Loucy (cell line): ENCODE measurements at regions not wholly inside any gene's neighbourhood (a gene's known extent, or its start where the extent isn't known, plus 50 kb on each side); places are given as distances from the start of the nearest gene placed in this dataset.

Experiments
- H2AFZ ChIP-seq: fragments of 200-600 bp; sonication (generic); 2 replicates; pipeline ENCODE4 v1.6.0; 2016; ENCODE audit warnings: antibody characterized with exemption, mild to moderate bottlenecking, low read length, moderate library complexity
- H3F3A ChIP-seq: fragments of 200-600 bp; 2 replicates; pipeline ENCODE4 v1.6.0; 2016; ENCODE audit warnings: antibody characterized with exemption, low read depth, mild to moderate bottlenecking
- H3K27me3 ChIP-seq: fragments of 200-600 bp; sonication (generic); 2 replicates; pipeline ENCODE4 v1.6.1; 2014; ENCODE audit warnings: low read length, mild to moderate bottlenecking; ENCODE audit not compliant: insufficient read depth, poor library complexity, severe bottlenecking
- H3K36me3 ChIP-seq: fragments of 200-600 bp; sonication (generic); 2 replicates; pipeline ENCODE4 v1.6.1; 2016; ENCODE audit warnings: low read length; ENCODE audit not compliant: insufficient read depth
- H3K4me1 ChIP-seq: fragments of 200-600 bp; sonication (generic); 2 replicates; pipeline ENCODE4 v1.5.1; 2014; ENCODE audit warnings: low read length, mild to moderate bottlenecking; ENCODE audit not compliant: insufficient read depth, poor library complexity, severe bottlenecking
- H3K4me2 ChIP-seq: fragments of 200-600 bp; sonication (generic); 2 replicates; pipeline ENCODE4 v1.6.0; 2014; ENCODE audit warnings: antibody characterized with exemption, low read length, low read depth, mild to moderate bottlenecking; ENCODE audit not compliant: poor library complexity, severe bottlenecking
- H3K4me3 ChIP-seq: fragments of 200-600 bp; sonication (generic); 2 replicates; pipeline ENCODE4 v1.5.1; 2014; ENCODE audit warnings: low read length, mild to moderate bottlenecking, mixed read lengths; ENCODE audit not compliant: poor library complexity, severe bottlenecking
- H3K79me2 ChIP-seq: fragments of 200-600 bp; sonication (generic); 2 replicates; pipeline ENCODE4 v1.6.1; 2014; ENCODE audit warnings: low read length; ENCODE audit not compliant: insufficient read depth
- H3K9ac ChIP-seq: fragments of 200-600 bp; sonication (generic); 2 replicates; pipeline ENCODE4 v1.6.0; 2014; ENCODE audit warnings: mild to moderate bottlenecking, low read depth, low read length, moderate library complexity; ENCODE audit not compliant: poor library complexity, severe bottlenecking
- H3K9me2 ChIP-seq: fragments of 200-600 bp; sonication (generic); replicated peaks from 2 replicates; pipeline ENCODE4 v1.6.1; 2016; ENCODE audit warnings: low read depth, low read length, mixed read lengths
- H3K9me3 ChIP-seq: fragments of 200-600 bp; sonication (generic); 2 replicates; pipeline ENCODE4 v1.6.1; 2014; ENCODE audit warnings: mild to moderate bottlenecking, antibody characterized with exemption, low read length, low read depth; ENCODE audit not compliant: insufficient read depth
- H4K20me1 ChIP-seq: fragments of 200-600 bp; sonication (generic); 2 replicates; pipeline ENCODE4 v1.6.0; 2014; ENCODE audit warnings: antibody characterized with exemption, low read length, mild to moderate bottlenecking; ENCODE audit not compliant: insufficient read depth, poor library complexity, severe bottlenecking
- EZH2phosphoT487 ChIP-seq: fragments of 200-600 bp; IDR thresholded peaks from 2 replicates; pipeline ENCODE4 v1.6.1; 2018; ENCODE audit warnings: antibody characterized with exemption, mild to moderate bottlenecking, moderate library complexity, borderline replicate concordance
- TF ChIP-seq, protein P1 (sequence below): fragments of 200-600 bp; sonication (generic); conservative IDR thresholded peaks from 2 replicates; pipeline ENCODE4 v1.5.1; 2014; ENCODE audit warnings: mild to moderate bottlenecking, antibody characterized with exemption, low read length

DNA sequence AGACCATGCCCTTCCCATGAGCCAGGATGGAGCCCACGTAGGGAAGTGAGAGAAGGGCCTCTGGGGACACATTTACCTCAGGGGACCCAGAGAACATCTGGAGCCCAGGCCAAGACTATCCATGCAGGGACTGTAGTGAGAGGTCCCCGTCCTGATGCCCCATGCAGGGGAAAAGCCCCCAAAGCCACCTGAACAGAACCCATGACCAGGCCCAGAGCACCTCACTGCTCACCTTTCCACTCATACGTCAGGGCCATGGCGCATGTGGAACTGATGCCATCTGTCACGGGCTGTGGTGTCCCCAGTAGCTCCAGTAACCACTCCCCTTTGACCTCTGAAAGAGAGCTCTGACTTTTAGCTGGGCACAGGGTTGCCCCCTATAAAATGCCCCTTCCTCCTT lies 106.5 kb upstream of the TEX51 start:
- no peaks in the 10 kb centered on the region for H3F3A ChIP-seq
- no peak overlapping the region for H3K9ac ChIP-seq
- H3K36me3 ChIP-seq, result no peaks in the 10 kb centered on the region
- no peak overlapping the region for H3K4me2 ChIP-seq
- H3K9me3 ChIP-seq, result no peaks in the 10 kb centered on the region
- no peaks in the 10 kb centered on the region for H4K20me1 ChIP-seq
- no peak overlapping the region for H2AFZ ChIP-seq
- H3K4me3 ChIP-seq, result no peak overlapping the region
- no peaks in the 10 kb centered on the region for H3K79me2 ChIP-seq
- no peaks in the 10 kb centered on the region for H3K4me1 ChIP-seq
- no peaks in the 10 kb centered on the region for H3K27me3 ChIP-seq
- TF ChIP-seq EZH2phosphoT487, result no peak
- TF ChIP-seq, protein P1, sequence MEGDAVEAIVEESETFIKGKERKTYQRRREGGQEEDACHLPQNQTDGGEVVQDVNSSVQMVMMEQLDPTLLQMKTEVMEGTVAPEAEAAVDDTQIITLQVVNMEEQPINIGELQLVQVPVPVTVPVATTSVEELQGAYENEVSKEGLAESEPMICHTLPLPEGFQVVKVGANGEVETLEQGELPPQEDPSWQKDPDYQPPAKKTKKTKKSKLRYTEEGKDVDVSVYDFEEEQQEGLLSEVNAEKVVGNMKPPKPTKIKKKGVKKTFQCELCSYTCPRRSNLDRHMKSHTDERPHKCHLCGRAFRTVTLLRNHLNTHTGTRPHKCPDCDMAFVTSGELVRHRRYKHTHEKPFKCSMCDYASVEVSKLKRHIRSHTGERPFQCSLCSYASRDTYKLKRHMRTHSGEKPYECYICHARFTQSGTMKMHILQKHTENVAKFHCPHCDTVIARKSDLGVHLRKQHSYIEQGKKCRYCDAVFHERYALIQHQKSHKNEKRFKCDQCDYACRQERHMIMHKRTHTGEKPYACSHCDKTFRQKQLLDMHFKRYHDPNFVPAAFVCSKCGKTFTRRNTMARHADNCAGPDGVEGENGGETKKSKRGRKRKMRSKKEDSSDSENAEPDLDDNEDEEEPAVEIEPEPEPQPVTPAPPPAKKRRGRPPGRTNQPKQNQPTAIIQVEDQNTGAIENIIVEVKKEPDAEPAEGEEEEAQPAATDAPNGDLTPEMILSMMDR, result no peak
- H3K9me2 ChIP-seq, result no peaks in the 10 kb centered on the region

DNA sequence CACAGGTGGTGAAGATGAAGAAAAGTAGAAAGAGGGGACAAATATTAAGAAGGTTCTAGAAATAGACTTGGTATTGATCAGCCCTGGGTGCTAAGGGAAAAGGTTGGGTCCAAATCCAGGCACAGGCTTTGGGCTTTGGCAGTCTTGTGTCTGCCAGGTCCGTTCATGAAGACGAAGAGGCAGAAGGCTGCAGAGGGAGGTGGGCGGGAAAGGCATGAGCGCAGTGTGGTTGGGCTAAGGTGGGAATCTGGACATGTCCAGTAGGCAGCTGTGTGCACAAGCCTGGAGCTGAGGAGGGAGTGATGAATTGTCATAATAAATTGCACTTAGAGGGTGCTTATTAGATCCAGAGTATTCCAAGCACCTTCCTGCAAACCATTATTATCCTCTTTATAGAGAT lies 105.7 kb upstream of the TEX51 start:
- TF ChIP-seq EZH2phosphoT487, result no peak
- TF ChIP-seq, protein P1, result no peak
- no peaks in the 10 kb centered on the region for H4K20me1 ChIP-seq
- H2AFZ ChIP-seq, result no peak overlapping the region
- H3K79me2 ChIP-seq, result no peaks in the 10 kb centered on the region
- no peaks in the 10 kb centered on the region for H3K4me1 ChIP-seq
- H3K9me3 ChIP-seq, result no peaks in the 10 kb centered on the region
- no peaks in the 10 kb centered on the region for H3K27me3 ChIP-seq
- H3K36me3 ChIP-seq, result no peaks in the 10 kb centered on the region
- no peak overlapping the region for H3K4me3 ChIP-seq
- H3K9me2 ChIP-seq, result no peaks in the 10 kb centered on the region
- no peaks in the 10 kb centered on the region for H3F3A ChIP-seq
- no peak overlapping the region for H3K4me2 ChIP-seq
- no peak overlapping the region for H3K9ac ChIP-seq

DNA sequence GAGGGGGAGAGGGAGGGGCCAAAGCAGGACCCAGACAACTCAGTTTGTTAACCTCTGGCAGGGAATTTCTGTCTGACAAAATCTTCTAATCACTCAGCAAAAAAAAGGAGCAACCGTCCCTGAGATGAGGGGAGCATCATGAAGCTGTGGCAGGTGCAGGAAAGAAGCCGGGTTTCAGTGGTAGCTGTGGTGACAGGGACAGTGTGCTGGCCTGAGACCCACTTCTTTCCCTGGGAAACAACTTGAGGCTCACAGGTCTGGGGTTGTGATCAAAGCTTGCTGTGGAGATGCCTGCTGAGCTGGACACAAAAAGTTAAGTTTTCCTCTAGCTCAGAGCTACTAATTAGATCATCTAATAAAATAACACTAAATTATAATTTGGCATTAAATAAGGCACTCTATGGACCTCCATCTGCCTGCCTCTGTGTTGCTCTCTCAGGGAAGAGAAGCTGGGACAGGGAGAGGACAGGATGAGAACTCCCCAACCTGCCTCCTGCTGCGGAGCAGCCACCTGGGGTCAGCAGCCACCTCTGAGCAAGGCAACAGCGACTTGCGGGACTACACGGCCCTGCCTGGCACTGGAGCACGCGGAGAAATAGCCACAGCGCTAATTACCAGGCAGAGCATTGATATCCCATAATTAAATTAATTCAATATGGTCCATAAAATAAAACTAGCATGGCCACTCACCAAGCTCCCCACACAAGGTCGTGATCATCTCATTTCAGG lies 104.6 kb upstream of the TEX51 start:
- Histone ChIP-seq H2AFZ (no peak overlapping the region), H3K4me2 (no peak overlapping the region), H3K27me3 (no peaks in the 10 kb centered on the region), H3K9ac (no peak overlapping the region), H3F3A (no peaks in the 10 kb centered on the region), H3K36me3 (no peaks in the 10 kb centered on the region), H3K9me3 (no peaks in the 10 kb centered on the region), H4K20me1 (no peaks in the 10 kb centered on the region), H3K4me1 (no peaks in the 10 kb centered on the region), H3K9me2 (no peaks in the 10 kb centered on the region), H3K79me2 (no peaks in the 10 kb centered on the region), H3K4me3 (no peak overlapping the region)
- TF ChIP-seq EZH2phosphoT487, result no peak

DNA sequence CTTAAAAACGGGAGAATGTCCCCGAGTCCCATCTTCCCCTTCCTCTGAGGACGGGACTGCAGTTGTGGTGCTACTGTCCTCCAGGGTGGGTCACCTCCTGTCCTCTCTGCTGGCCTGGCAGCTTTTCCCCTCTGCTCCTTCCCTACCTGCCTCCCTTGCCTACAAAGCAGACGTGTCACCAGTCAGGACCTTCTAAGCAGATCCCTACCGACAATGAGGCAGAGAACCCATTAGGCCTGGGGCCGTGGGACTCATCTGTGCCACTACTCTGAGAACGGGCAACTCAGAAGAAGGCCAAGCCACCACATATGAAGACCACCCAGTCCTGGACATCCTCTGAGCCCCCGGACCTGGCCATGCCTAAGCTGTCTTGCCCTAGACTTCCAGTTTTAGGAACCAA lies 103.0 kb upstream of the TEX51 start:
- Histone ChIP-seq H2AFZ (no peak overlapping the region), H3K79me2 (no peaks in the 10 kb centered on the region), H3K4me3 (no peak overlapping the region), H3K4me1 (no peaks in the 10 kb centered on the region), H3F3A (no peaks in the 10 kb centered on the region), H3K9me3 (no peaks in the 10 kb centered on the region), H3K9ac (no peak overlapping the region), H3K9me2 (no peaks in the 10 kb centered on the region), H3K36me3 (no peaks in the 10 kb centered on the region), H4K20me1 (no peaks in the 10 kb centered on the region), H3K27me3 (no peaks in the 10 kb centered on the region), H3K4me2 (no peak overlapping the region)
- TF ChIP-seq, protein P1, result no peak
- TF ChIP-seq EZH2phosphoT487, result no peak
